GM18909 (cell line): ENCODE measurements at regions not wholly inside any gene's neighbourhood (a gene's known extent, or its start where the extent isn't known, plus 50 kb on each side); places are given as distances from the start of the nearest gene placed in this dataset.

Experiments used
- ATAC-seq: cut with Tn5 transposase; IDR thresholded peaks from one replicate; pipeline ENCODE4 v1.9.1; 2021; ENCODE audit warnings: mild to moderate bottlenecking; ENCODE audit not compliant: unreplicated experiment, poor library complexity

GRCh38 chr12:127885954-127886750 is 380.8 kb upstream of the TMEM132C start:
- ATAC-seq, result no peak

GRCh38 chr12:127886827-127887226 is 380.1 kb upstream of the TMEM132C start:
- no peak for ATAC-seq

GRCh38 chr12:127888943-127889719 is 377.8 kb upstream of the TMEM132C start:
- ATAC-seq, result no peak

- no peak for ATAC-seq
Measured at GRCh38 chr12:127893895-127894609, 372.9 kb upstream of the TMEM132C start.

GRCh38 chr12:127896661-127897060 is 370.3 kb upstream of the TMEM132C start:
- no peak for ATAC-seq

- no peak for ATAC-seq
Measured at GRCh38 chr12:127898616-127899015, 368.4 kb upstream of the TMEM132C start.

- ATAC-seq, result no peak
Measured at GRCh38 chr12:127899971-127900370, 367.0 kb upstream of the TMEM132C start.

GRCh38 chr12:127900386-127900785 is 366.6 kb upstream of the TMEM132C start:
- no peak for ATAC-seq

GRCh38 chr12:127903146-127903545 is 363.8 kb upstream of the TMEM132C start:
- ATAC-seq, result no peak

- ATAC-seq, result no peak
Measured at GRCh38 chr12:127909041-127909440, 357.9 kb upstream of the TMEM132C start.

- no peak for ATAC-seq
Measured at GRCh38 chr12:127911291-127911690, 355.7 kb upstream of the TMEM132C start.

GRCh38 chr12:127912035-127912665 is 354.8 kb upstream of the TMEM132C start:
- no peak for ATAC-seq

GRCh38 chr12:127923501-127923900 is 343.5 kb upstream of the TMEM132C start:
- no peak for ATAC-seq

- ATAC-seq, result no peak
Measured at GRCh38 chr12:127925971-127926370, 341.0 kb upstream of the TMEM132C start.

GRCh38 chr12:127928178-127928577 is 338.8 kb upstream of the TMEM132C start:
- ATAC-seq, result no peak

- ATAC-seq, result no peak
Measured at GRCh38 chr12:127928615-127929571, 338.1 kb upstream of the TMEM132C start.

GRCh38 chr12:127930122-127930521 is 336.8 kb upstream of the TMEM132C start:
- no peak for ATAC-seq

- no peak for ATAC-seq
Measured at GRCh38 chr12:127934409-127934808, 332.6 kb upstream of the TMEM132C start.

GRCh38 chr12:127936463-127936862 is 330.5 kb upstream of the TMEM132C start:
- no peak for ATAC-seq
